ENCODE measurements at regions not wholly inside any gene's neighbourhood (a gene's known extent, or its start where the extent isn't known, plus 50 kb on each side); places are given as distances from the start of the nearest gene placed in this dataset.

GRCh38 chr9:88233091-88233490 is 94.8 kb upstream of the SPATA31C2 start:
- no peak for DNase-seq (ENCODE audit: low read depth in 4 of 4, low spot score in 2 of 4)

DNA sequence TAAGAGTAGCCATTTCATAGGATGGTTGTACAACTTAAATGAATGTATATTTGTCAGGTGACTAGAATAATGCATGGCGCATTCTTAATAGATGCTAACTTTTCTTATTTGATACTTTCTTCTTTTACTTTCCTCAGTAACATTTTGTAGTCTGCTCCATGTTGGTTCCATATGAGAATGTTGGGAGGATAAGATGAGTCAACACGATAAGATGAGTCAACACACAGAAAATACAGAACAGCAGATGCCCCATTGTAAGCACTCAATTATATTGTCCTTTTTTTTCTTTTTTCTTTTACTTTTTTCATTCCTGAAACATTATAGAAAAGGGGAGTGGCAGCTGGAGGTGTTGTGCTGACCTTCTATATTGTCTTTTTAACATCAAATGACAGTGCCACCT is 92.3 kb upstream of the SPATA31C2 start:
- DNase-seq (ENCODE audit: low read depth in 4 of 4, low spot score in 2 of 4) = no peak

- no peak for DNase-seq (ENCODE audit: low read depth in 4 of 4, low spot score in 2 of 4)
These were observed 91.2 kb upstream of the SPATA31C2 start for GRCh38 chr9:88229434-88229833.

GRCh38 chr9:88224938-88225337 is 86.7 kb upstream of the SPATA31C2 start:
- DNase-seq (ENCODE audit: low read depth in 4 of 4, low spot score in 2 of 4) = no peak

- DNase-seq (ENCODE audit: low read depth in 4 of 4, low spot score in 2 of 4) = no peak
These were observed 82.8 kb upstream of the SPATA31C2 start for GRCh38 chr9:88221105-88221504.

DNA sequence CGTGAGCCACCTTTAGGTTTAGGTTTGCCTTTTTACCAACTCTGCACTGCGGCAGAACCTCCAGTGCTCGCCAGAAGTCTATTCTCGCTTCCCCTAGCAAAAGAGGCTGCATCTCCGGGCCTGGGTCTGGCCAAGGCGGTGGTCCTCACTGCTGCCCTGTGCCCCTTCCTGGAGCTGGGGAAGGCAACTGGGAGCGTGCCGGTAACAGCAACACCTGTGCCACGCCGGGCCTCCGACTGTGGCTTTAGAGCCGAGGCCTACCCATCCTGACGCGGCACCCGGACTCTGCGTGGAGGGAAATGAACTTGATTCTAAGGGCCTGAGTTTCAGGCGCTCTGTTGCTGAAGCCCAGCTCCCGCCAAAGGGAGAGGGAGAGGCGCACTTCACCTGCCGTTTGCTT is 82.4 kb upstream of the SPATA31C2 start:
- no peak for DNase-seq (ENCODE audit: low read depth in 4 of 4, low spot score in 2 of 4)

DNA sequence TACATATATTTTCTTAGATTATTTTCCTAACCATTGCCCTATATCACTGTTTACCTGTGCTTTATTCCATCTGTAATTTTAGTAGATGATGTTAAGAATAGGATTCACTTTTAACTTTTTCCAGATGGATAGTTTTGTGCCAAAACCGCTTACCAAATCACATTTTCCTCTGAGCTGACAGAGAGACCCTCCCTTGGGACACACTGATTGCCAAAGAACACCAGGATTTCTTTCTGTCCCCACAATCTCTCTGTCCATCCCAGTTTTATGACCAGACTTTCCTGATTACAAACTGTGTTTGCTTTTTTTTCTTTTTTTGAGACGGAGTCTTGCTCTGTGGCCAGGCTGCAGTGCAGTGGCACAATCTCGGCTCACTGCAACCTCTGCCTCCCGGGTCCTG is 81.3 kb upstream of the SPATA31C2 start:
- no peak for DNase-seq (ENCODE audit: low read depth in 4 of 4, low spot score in 2 of 4)

DNA sequence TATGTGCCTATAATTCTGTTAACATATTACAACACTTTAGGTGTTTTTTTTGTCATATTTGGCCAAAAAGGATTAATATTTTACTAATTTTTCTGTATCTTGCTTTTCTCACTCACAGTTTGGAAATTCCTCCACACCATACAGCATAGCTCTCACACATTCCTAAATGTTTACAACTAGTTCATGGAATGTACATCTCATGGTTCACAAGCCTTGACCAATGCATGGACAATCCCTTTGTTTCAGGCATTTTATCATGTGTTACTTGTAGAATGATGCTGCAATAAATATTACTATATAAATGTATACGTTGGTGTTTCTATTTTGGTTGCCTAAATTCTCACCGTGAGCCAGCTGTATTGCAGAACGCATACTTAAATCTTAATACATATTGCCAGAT is 80.5 kb upstream of the SPATA31C2 start:
- no peak for DNase-seq (ENCODE audit: low read depth in 4 of 4, low spot score in 2 of 4)

GRCh38 chr9:88216126-88216995 is 78.1 kb upstream of the SPATA31C2 start:
- DNase-seq (ENCODE audit: low read depth in 4 of 4, low spot score in 2 of 4) = no peak

DNA sequence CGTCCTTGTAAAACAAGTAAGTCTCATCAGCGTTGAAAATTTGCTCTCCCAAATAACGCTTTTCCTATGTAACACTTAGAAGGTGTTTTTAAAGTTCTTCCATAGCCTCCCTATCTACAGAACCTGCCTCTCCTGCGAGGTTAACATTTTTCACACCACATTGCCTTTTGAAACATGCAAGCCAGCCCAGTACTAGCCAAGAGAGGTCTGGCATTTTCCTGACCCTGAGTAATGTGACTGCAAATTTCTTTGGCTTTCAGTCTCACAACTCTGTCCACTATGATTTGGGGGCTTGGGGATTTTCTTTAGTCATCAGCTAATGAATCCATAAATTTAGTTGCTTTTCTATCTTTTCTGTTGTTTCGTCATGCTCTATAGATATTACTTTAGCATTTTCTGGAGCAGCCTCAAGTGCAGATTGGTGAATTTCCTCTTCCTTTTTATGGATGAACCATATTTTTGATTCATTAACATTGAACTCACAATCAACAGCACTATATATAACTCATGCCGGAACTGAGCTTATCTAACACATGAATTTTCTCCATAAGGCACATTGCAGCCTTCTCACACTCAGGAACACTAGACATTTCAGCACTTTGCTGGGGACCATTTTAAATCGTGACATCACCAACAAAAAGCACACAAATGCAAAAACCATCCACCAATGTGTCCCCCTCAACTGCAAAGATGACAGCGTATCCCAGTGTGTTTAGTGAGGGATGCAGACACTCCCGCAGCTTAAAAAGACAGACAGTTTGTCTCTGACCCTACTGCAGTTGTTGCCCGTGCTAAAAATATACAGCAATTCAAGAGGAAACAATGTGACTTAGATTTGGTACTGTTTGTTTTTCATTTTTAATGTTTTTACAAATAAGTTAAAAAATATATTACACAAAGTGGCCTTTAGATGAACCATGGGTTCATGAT is 77.2 kb upstream of the SPATA31C2 start:
- DNase-seq (ENCODE audit: low read depth in 4 of 4, low spot score in 2 of 4) = no peak

- no peak for DNase-seq (ENCODE audit: low read depth in 4 of 4, low spot score in 2 of 4)
These were observed 64.0 kb upstream of the SPATA31C2 start for GRCh38 chr9:88202321-88202720.

DNA sequence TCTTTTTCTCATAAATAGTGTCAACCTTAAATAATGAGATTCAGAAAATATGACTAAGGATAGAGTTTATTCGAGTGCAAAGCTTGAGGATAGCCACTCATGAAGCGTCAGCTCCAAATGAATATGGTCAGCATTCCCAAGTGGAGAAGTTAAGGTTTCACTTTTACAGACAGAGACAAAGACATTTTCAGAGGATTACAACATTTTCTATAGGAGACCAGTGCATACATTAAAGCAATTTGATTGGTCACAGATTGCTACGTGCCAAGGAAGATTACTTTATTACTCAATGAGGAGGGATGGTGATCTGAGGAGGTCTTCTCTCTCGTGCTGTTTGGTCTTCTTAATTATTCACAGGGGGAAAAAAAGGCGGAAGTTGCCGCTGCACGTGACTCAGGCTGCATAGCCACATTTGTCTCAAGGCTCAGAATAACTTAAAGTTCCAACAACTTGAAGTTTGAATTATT is 60.1 kb upstream of the SPATA31C2 start:
- no peak for DNase-seq (ENCODE audit: low read depth in 4 of 4, low spot score in 2 of 4)

DNA sequence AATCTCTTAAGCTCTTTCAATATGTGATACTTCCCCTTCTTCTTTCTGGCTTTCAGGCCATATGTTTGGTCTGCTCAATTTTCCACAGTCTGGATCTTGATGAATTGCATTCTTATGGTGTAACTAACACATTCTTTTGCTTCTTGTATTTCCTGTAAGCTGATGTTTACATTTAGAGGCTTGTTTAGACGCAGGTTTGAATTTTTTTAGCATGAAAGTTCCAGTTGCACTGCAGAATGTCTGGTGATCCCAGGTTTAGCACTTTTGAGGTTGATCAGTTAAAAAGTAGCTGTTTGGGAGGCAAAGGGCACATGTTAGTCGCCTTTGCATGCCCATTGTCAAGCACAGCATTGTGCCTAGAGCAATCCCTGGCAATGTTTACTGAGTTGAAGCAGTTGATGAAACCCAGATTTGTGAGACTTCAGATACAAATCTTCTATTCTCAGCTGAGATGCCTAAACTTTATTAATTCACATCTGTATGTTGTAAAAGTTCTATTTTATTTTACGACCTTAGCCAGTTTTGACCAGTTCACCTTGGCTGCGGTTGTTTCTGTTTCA is 59.6 kb upstream of the SPATA31C2 start:
- no peak for DNase-seq (ENCODE audit: low read depth in 4 of 4, low spot score in 2 of 4)

DNA sequence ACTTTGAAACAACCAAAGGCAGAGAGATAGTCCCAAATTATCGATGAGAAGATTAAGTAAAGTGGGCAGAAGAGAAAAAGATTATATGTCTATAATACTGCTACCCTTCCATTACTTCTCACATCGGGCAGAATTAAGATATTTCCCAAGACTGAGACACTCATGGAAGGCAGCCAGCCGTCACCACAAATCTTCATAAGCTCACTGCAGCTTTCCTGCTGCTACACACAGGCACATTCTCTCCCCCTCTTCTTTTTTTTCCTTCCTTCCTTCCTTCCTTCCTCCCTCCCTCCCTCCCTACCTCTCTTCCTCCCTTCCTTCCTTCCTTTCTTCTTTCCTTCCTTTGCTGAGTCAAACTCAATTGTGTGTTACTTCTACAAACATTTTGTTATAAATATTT is 58.7 kb upstream of the SPATA31C2 start:
- no peak for DNase-seq (ENCODE audit: low read depth in 4 of 4, low spot score in 2 of 4)

GRCh38 chr9:88196142-88196790 is 58.0 kb upstream of the SPATA31C2 start:
- DNase-seq (ENCODE audit: low read depth in 4 of 4, low spot score in 2 of 4) = no peak

DNA sequence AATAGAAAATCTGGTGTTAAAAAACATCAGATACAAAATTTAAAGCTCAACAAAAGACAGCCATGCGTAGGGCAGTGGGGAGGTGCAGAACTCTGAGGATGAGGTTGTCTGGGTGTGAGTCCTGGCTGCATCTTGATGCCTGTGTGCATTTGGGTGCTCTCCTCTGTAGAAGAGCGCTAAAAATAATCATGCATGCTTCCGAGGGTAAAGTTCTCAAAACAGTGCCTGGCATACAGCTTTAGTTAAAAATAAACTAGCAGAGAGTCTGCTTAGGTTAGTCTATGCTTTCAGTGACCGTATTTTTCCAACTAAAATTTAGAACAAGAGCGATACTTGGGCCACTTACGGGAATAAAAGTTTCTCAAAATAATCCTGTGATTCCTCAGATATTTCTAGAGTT is 55.5 kb upstream of the SPATA31C2 start:
- no peak for DNase-seq (ENCODE audit: low read depth in 4 of 4, low spot score in 2 of 4)

GRCh38 chr9:88191456-88191855 is 53.2 kb upstream of the SPATA31C2 start:
- no peak for DNase-seq (ENCODE audit: low read depth in 4 of 4, low spot score in 2 of 4)

DNA sequence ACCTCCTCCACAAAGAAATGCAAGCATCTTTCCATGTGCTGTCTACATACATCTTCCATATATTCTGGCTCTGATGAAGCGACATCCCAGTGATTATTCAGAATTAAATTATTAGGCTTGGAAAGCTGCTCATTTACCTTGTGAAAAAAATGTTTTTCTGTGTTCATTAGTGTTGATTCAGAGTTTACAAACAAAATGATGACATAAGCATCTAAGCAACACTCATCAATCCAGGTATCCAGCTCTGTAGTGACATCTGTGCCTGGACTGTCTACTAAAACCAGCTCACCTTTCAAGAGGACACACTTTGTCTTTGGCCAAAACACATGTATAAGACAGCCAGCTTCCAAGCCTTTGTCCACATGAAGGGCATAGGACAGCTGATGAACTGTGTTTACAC is 51.1 kb upstream of the SPATA31C2 start:
- no peak for DNase-seq (ENCODE audit: low read depth in 4 of 4, low spot score in 2 of 4)
